ENCODE measurements at regions not wholly inside any gene's neighbourhood (a gene's known extent, or its start where the extent isn't known, plus 50 kb on each side); places are given as distances from the start of the nearest gene placed in this dataset.
"Not testable (repeated sequence)": the region's sequence is repeated elsewhere in the genome, so short reads cannot be mapped to it uniquely, and the experiment has no call there.

- Histone ChIP-seq H3K9me3 (no peaks in the 10 kb centered on the region), H3K36me3 (peaks cover 4% of the 10 kb centered on the region; the same call in 1 of the 2 replicates), H3K4me3 (no peak overlapping the region), H3K27me3 (no peaks in the 10 kb centered on the region)
- DNase-seq, result no peak
Observed at GRCh38 chr16:9141813-9142212, 50.4 kb downstream of the HAPSTR1 start.

- no peaks in the 10 kb centered on the region for H3K27me3 ChIP-seq
- no peak for DNase-seq
- H3K4me3 ChIP-seq, result no peak overlapping the region
- peaks cover 4% of the 10 kb centered on the region; the same call in 1 of the 2 replicates for H3K36me3 ChIP-seq
- no peaks in the 10 kb centered on the region for H3K9me3 ChIP-seq
Observed at GRCh38 chr16:9144106-9144505, 52.7 kb downstream of the HAPSTR1 start.

GRCh38 chr16:9148374-9149015, 57.1 kb downstream of the HAPSTR1 start:
- Histone ChIP-seq H3K27me3 (no peaks in the 10 kb centered on the region), H3K9me3 (no peaks in the 10 kb centered on the region), H3K36me3 (no peaks in the 10 kb centered on the region), H3K4me3 (no peak overlapping the region)
- DNase-seq, result no peak

GRCh38 chr16:9151074-9151473, 59.6 kb downstream of the HAPSTR1 start:
- H3K27me3 ChIP-seq, result no peaks in the 10 kb centered on the region
- no peaks in the 10 kb centered on the region for H3K9me3 ChIP-seq
- H3K36me3 ChIP-seq, result no peaks in the 10 kb centered on the region
- no peak overlapping the region for H3K4me3 ChIP-seq
- DNase-seq, result no peak

- H3K9me3 ChIP-seq, result no peaks in the 10 kb centered on the region
- peak; percentile 68 for DNase-seq
- H3K4me3 ChIP-seq, result no peak overlapping the region
- H3K27me3 ChIP-seq, result no peaks in the 10 kb centered on the region
- H3K36me3 ChIP-seq, result no peaks in the 10 kb centered on the region
Observed at GRCh38 chr16:9151597-9151996, 60.2 kb downstream of the HAPSTR1 start.

GRCh38 chr16:9152649-9153501, 61.4 kb downstream of the HAPSTR1 start:
- no peak for DNase-seq
- no peaks in the 10 kb centered on the region for H3K27me3 ChIP-seq
- no peaks in the 10 kb centered on the region for H3K9me3 ChIP-seq
- no peaks in the 10 kb centered on the region for H3K36me3 ChIP-seq
- no peak overlapping the region for H3K4me3 ChIP-seq

- no peaks in the 10 kb centered on the region for H3K36me3 ChIP-seq
- no peak for DNase-seq
- H3K27me3 ChIP-seq, result no peaks in the 10 kb centered on the region
- no peaks in the 10 kb centered on the region for H3K9me3 ChIP-seq
- H3K4me3 ChIP-seq, result no peak overlapping the region
Observed at GRCh38 chr16:9153502-9153864, 62.0 kb downstream of the HAPSTR1 start.

GRCh38 chr16:9154567-9155410, 63.3 kb downstream of the HAPSTR1 start:
- Histone ChIP-seq H3K9me3 (no peaks in the 10 kb centered on the region), H3K27me3 (no peaks in the 10 kb centered on the region), H3K36me3 (no peaks in the 10 kb centered on the region), H3K4me3 (no peak overlapping the region)
- no peak for DNase-seq

GRCh38 chr16:9155871-9156270, 64.4 kb downstream of the HAPSTR1 start:
- Histone ChIP-seq H3K36me3 (no peaks in the 10 kb centered on the region), H3K9me3 (no peaks in the 10 kb centered on the region), H3K4me3 (no peak overlapping the region), H3K27me3 (no peaks in the 10 kb centered on the region)
- no peak for DNase-seq

GRCh38 chr16:9159839-9160550, 68.6 kb downstream of the HAPSTR1 start:
- Histone ChIP-seq H3K27me3 (no peaks in the 10 kb centered on the region), H3K9me3 (no peaks in the 10 kb centered on the region), H3K36me3 (no peaks in the 10 kb centered on the region), H3K4me3 (no peak overlapping the region)
- peak; percentile 65 for DNase-seq

- DNase-seq, result no peak
- no peak overlapping the region for H3K4me3 ChIP-seq
- no peaks in the 10 kb centered on the region for H3K36me3 ChIP-seq
- H3K9me3 ChIP-seq, result no peaks in the 10 kb centered on the region
- no peaks in the 10 kb centered on the region for H3K27me3 ChIP-seq
Observed at GRCh38 chr16:9160551-9160911, 69.1 kb downstream of the HAPSTR1 start.

- Histone ChIP-seq H3K9me3 (no peaks in the 10 kb centered on the region), H3K36me3 (no peaks in the 10 kb centered on the region), H3K4me3 (no peak overlapping the region), H3K27me3 (no peaks in the 10 kb centered on the region)
- no peak for DNase-seq
Observed at GRCh38 chr16:9165681-9166080, 74.2 kb downstream of the HAPSTR1 start.

GRCh38 chr16:9166326-9166993, 75.0 kb downstream of the HAPSTR1 start:
- H3K9me3 ChIP-seq, result not testable (repeated sequence)

GRCh38 chr16:9169094-9169493, 77.7 kb downstream of the HAPSTR1 start:
- DNase-seq, result no peak
- Histone ChIP-seq H3K9me3 (no peaks in the 10 kb centered on the region), H3K27me3 (no peaks in the 10 kb centered on the region; the same call in 1 of the 2 replicates), H3K36me3 (no peaks in the 10 kb centered on the region), H3K4me3 (no peak overlapping the region)

More at GRCh38 chr16:9166326-9166993, 75.0 kb downstream of the HAPSTR1 start:
- not testable (repeated sequence) for H3K36me3 ChIP-seq, DNase-seq, H3K27me3 ChIP-seq, H3K4me3 ChIP-seq

GRCh38 chr16:9170470-9170869, 79.0 kb downstream of the HAPSTR1 start:
- Histone ChIP-seq H3K4me3 (no peak overlapping the region), H3K36me3 (no peaks in the 10 kb centered on the region), H3K9me3 (no peaks in the 10 kb centered on the region), H3K27me3 (no peaks in the 10 kb centered on the region; the same call in 1 of the 2 replicates)
- DNase-seq, result no peak

Data from MG63 (cell line).